ENCODE measurements at regions not wholly inside any gene's neighbourhood (a gene's known extent, or its start where the extent isn't known, plus 50 kb on each side); places are given as distances from the start of the nearest gene placed in this dataset.
"Not testable (repeated sequence)": the region's sequence is repeated elsewhere in the genome, so short reads cannot be mapped to it uniquely, and the experiment has no call there.

- no peak for DNase-seq (ENCODE audit: low spot score)
Observed at GRCh38 chr9:108277216-108277615, 578.6 kb downstream of the ACTL7B start.

GRCh38 chr9:108275906-108276305, 579.9 kb downstream of the ACTL7B start:
- DNase-seq (ENCODE audit: low spot score) = no peak

GRCh38 chr9:108274971-108275370, 580.8 kb downstream of the ACTL7B start:
- no peak for DNase-seq (ENCODE audit: low spot score)

- DNase-seq (ENCODE audit: low spot score) = no peak
Observed at GRCh38 chr9:108273988-108274387, 581.8 kb downstream of the ACTL7B start.

GRCh38 chr9:108272349-108272899, 583.4 kb downstream of the ACTL7B start:
- peak; percentile 62 for DNase-seq (ENCODE audit: low spot score)

GRCh38 chr9:108271646-108272348, 584.0 kb downstream of the ACTL7B start:
- peak; percentile 67 for DNase-seq (ENCODE audit: low spot score)

GRCh38 chr9:108271236-108271635, 584.5 kb downstream of the ACTL7B start:
- DNase-seq (ENCODE audit: low spot score) = no peak

GRCh38 chr9:108270561-108270960, 585.2 kb downstream of the ACTL7B start:
- DNase-seq (ENCODE audit: low spot score) = no peak

GRCh38 chr9:108270051-108270450, 585.7 kb downstream of the ACTL7B start:
- DNase-seq (ENCODE audit: low spot score) = peak; percentile 73

GRCh38 chr9:108269371-108269770, 586.4 kb downstream of the ACTL7B start:
- DNase-seq (ENCODE audit: low spot score) = no peak

GRCh38 chr9:108265065-108265464, 590.7 kb downstream of the ACTL7B start:
- DNase-seq (ENCODE audit: low spot score) = no peak

GRCh38 chr9:108264093-108264492, 591.7 kb downstream of the ACTL7B start:
- DNase-seq (ENCODE audit: low spot score) = no peak

- DNase-seq (ENCODE audit: low spot score) = no peak
Observed at GRCh38 chr9:108262836-108263235, 593.0 kb downstream of the ACTL7B start.

- DNase-seq (ENCODE audit: low spot score) = no peak
Observed at GRCh38 chr9:108259917-108260675, 595.7 kb downstream of the ACTL7B start.

- DNase-seq (ENCODE audit: low spot score) = no peak
Observed at GRCh38 chr9:108258640-108259039, 597.1 kb downstream of the ACTL7B start.

GRCh38 chr9:108257382-108257781, 598.4 kb downstream of the ACTL7B start:
- no peak for DNase-seq (ENCODE audit: low spot score)

- no peak for DNase-seq (ENCODE audit: low spot score)
Observed at GRCh38 chr9:108254236-108254635, 601.5 kb downstream of the ACTL7B start.

- DNase-seq (ENCODE audit: low spot score) = not testable (repeated sequence)
Observed at GRCh38 chr9:108247391-108247790, 608.4 kb downstream of the ACTL7B start.

- DNase-seq (ENCODE audit: low spot score) = no peak
Observed at GRCh38 chr9:108245901-108246300, 609.9 kb downstream of the ACTL7B start.

GRCh38 chr9:108245331-108245730, 610.5 kb downstream of the ACTL7B start:
- no peak for DNase-seq (ENCODE audit: low spot score)

- DNase-seq (ENCODE audit: low spot score) = no peak
Observed at GRCh38 chr9:108244686-108245085, 611.1 kb downstream of the ACTL7B start.

GRCh38 chr9:108241384-108242073, 614.3 kb downstream of the ACTL7B start:
- DNase-seq (ENCODE audit: low spot score) = no peak
